ENCODE measurements at regions not wholly inside any gene's neighbourhood (a gene's known extent, or its start where the extent isn't known, plus 50 kb on each side); places are given as distances from the start of the nearest gene placed in this dataset.
"Not testable (repeated sequence)": the region's sequence is repeated elsewhere in the genome, so short reads cannot be mapped to it uniquely, and the experiment has no call there.

GRCh38 chr14:48253020-48253419 is 577.6 kb upstream of the MDGA2 start:
- no peak overlapping the region for H3K4me3 ChIP-seq (ENCODE audit: low read depth, low read length)
- no peak for TF ChIP-seq CTCF (IDR thresholded peaks at IDR 0.05; ENCODE audit: low read depth, low read length)

- no peak for TF ChIP-seq CTCF (IDR thresholded peaks at IDR 0.05; ENCODE audit: low read depth, low read length)
- no peak overlapping the region for H3K4me3 ChIP-seq (ENCODE audit: low read depth, low read length)
Measured at GRCh38 chr14:48251290-48251689, 575.9 kb upstream of the MDGA2 start.

GRCh38 chr14:48250575-48250974 is 575.2 kb upstream of the MDGA2 start:
- no peak overlapping the region for H3K4me3 ChIP-seq (ENCODE audit: low read depth, low read length)
- no peak for TF ChIP-seq CTCF (IDR thresholded peaks at IDR 0.05; ENCODE audit: low read depth, low read length)

- TF ChIP-seq CTCF (IDR thresholded peaks at IDR 0.05; ENCODE audit: low read depth, low read length), result no peak
- no peak overlapping the region for H3K4me3 ChIP-seq (ENCODE audit: low read depth, low read length)
Measured at GRCh38 chr14:48247977-48248376, 572.6 kb upstream of the MDGA2 start.

- no peak overlapping the region for H3K4me3 ChIP-seq (ENCODE audit: low read depth, low read length)
Measured at GRCh38 chr14:48243900-48244299, 568.5 kb upstream of the MDGA2 start.

GRCh38 chr14:48229091-48229490 is 553.7 kb upstream of the MDGA2 start:
- no peak for TF ChIP-seq CTCF (IDR thresholded peaks at IDR 0.05; ENCODE audit: low read depth, low read length)
- H3K4me3 ChIP-seq (ENCODE audit: low read depth, low read length), result no peak overlapping the region

More at GRCh38 chr14:48243900-48244299, 568.5 kb upstream of the MDGA2 start:
- TF ChIP-seq CTCF (IDR thresholded peaks at IDR 0.05; ENCODE audit: low read depth, low read length), result no peak

GRCh38 chr14:48193893-48194292 is 518.5 kb upstream of the MDGA2 start:
- TF ChIP-seq CTCF (IDR thresholded peaks at IDR 0.05; ENCODE audit: low read depth, low read length), result no peak
- H3K4me3 ChIP-seq (ENCODE audit: low read depth, low read length), result no peak overlapping the region

GRCh38 chr14:48149624-48150023 is 474.2 kb upstream of the MDGA2 start:
- not testable (repeated sequence) for H3K4me3 ChIP-seq (ENCODE audit: low read depth, low read length)
